ENCODE measurements at regions not wholly inside any gene's neighbourhood (a gene's known extent, or its start where the extent isn't known, plus 50 kb on each side); places are given as distances from the start of the nearest gene placed in this dataset.
"Not testable (repeated sequence)": the region's sequence is repeated elsewhere in the genome, so short reads cannot be mapped to it uniquely, and the experiment has no call there.

DNA sequence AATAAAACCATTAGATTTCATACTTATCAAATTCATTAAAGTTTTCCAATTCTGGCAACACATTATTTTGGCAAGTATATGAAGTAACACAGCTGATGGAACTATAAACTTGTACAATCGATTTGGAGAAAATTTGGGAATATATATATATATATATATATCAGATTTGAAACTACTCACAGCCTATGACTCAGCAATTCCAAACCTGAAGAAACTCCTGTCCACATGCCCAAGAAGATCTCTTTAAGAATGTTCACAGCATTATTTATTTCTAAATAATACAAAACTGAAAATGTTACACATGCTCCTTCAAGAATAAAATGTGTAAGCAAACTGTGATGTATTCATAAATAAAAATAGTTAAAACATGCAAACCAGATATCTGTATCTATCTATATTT, 270.1 kb downstream of the TFAP2A start:
- FAIRE-seq (no peak), DNase-seq (ENCODE audit: extremely low spot score, insufficient read length, low read depth) (no peak)

DNA sequence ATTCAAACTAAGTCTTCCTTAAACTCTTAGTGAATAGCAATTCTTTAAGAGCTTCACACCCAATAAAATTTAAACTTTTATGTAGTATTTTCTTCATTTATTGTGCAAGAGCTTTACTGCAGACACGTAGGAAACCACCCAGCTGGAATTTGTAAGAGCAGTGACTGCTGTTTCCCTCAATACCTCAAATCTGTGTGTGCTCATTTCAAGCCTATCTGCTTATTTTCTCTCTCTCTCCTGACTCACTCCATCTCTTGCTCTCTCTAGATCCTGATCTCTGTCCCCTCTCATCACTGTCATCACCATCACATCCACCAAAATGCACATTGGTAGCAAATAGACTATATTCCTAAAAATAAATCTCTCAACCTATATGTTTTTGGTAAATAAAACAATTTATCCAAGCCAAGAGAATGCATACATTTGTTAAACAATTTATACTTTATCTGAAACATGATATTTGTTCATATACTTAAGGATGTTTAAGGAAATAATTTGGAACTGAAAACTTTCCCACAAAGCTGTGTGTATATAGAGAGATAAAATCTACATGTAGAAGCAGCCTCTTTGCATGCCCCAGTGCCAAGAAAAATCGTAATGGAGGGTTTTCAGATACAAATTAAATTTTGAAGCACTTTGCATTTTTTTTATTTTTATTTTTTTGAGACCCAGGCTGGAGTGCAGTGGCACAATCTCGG, 273.0 kb downstream of the TFAP2A start:
- DNase-seq (ENCODE audit: extremely low spot score, insufficient read length, low read depth), result no peak
- no peak for FAIRE-seq

DNA sequence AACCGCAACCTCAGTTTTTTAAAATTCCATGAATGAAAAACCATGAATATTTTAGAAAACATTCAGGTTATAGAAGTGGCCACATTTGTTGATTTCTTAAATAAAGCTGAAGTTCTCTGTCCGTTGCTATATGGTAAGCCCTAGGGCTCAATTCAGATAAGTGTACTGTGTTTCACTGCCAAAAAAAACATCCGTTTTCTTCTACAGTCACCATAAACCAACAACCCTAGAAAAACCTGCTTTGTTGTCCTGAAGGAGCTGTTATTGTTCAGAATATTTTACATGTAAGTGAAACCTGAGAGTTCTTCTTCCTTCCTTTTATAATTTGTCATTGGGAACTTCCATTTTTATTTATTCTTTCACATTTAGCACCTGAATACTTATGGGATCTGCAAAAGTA, 274.1 kb downstream of the TFAP2A start:
- DNase-seq (ENCODE audit: extremely low spot score, insufficient read length, low read depth) (no peak), FAIRE-seq (no peak)

DNA sequence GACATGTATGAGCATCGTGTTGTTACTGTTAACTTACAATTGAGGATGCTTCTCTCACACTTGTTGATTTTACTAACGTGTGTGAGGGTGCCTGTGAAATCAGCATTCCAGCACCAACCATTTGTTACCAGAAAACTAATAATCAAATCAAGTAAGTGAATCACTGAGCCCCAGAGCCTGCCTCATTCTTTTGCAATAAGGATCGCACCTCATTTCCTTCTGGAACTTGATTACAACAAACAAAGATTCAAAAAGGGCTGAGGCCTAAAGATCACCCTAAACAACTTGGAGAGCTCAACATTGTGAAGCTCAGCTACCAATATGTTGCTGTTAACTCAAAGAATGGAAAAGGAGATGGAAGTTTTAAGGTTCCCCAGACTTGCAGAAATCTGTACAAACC, 274.7 kb downstream of the TFAP2A start:
- no peak for DNase-seq (ENCODE audit: extremely low spot score, insufficient read length, low read depth)
- no peak for FAIRE-seq

DNA sequence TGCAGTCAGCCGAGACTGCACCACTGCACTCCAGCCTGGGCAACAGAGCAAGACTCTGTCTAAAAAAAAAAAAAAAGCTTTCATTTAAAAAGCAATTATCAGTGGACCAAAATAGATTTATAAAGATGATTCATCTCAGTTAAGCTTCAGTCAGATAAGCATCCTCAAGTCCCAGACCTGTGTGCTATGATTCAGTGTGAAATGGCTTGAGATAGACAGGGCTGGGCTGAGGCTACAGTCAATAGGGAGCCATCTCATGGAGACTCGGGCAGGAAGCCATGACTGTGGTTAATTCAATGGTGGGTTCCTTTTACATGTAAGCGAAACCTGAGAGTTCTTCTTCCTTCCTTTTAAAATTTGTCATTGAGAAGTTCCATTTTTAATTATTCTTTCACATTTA, 276.0 kb downstream of the TFAP2A start:
- no peak for FAIRE-seq
- no peak for DNase-seq (ENCODE audit: extremely low spot score, insufficient read length, low read depth)

DNA sequence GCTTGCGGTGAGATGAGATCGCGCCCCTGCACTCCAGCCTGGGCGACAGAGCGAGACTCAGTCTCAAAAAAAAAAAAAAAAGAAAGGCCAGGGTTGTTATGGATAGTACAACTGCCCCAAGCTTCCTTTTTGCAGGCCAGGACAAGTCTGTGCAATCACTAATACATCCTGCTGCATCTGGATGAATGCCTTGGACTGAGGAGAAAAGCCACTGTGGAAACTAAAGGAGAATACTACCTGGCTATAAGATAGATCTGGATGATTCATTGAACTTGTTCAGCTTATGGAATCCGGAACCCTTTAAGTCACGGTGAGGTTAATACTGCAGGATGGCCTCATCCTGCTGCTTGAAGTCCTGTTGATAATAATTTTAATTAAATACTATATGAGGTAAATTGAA, 278.2 kb downstream of the TFAP2A start:
- FAIRE-seq (no peak), DNase-seq (ENCODE audit: extremely low spot score, insufficient read length, low read depth) (no peak)

DNA sequence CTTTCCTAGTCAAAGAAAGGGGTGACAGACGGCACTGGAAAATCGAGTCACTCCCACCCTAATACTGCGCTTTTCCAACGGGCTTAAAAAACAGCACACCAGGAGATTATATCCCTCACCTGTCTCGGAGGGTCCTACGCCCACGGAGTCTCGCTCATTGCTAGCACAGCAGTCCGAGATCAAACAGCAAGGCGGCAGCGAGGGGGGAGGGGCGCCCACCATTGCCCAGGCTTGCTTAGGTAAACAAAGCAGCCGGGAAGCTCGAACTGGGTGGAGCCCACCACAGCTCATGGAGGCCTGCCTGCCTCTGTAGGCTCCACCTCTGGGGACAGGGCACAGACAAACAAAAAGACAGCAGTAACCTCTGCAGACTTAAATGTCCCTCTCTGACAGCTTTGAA, 280.7 kb downstream of the TFAP2A start:
- DNase-seq (ENCODE audit: extremely low spot score, insufficient read length, low read depth); FAIRE-seq: not testable (repeated sequence)

DNA sequence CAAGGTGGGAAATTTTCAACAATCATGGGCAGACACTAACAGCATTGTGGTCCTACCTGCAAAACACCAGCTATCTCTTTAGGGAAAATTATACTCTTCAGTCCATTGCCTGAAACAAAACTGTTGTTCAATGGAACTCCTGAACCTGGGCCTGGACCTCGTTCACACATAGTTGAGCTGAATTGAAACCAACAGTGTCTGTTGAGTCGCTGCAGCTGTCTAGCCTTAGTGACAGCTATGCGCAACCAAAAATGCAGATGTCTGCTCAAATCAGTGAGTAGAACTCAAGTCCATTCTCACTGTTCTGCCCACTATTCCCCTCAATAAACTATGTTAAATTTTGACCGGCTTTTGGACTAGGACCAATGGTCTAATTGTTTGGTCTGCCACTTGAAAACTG, 286.2 kb downstream of the TFAP2A start:
- FAIRE-seq, result no peak

DNA sequence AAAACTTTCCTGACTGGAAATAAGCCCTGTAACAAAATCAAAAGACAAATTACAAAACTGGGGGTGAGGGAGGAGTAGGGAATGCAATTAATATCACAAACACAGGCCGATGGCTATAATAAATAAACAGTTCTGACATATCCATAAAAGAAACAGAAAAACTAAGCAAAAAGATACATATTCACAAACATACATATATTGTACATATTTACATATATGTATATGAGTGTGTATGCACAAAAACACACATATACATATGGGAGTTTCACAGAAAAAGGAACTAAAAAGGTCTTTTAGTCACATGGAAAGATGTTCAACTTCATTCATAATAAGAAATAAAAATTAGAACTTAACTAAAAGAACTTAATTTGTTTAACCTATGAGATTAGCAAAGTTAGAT, 292.7 kb downstream of the TFAP2A start:
- no peak for DNase-seq (ENCODE audit: extremely low spot score, insufficient read length, low read depth)
- FAIRE-seq, result no peak

More for the DNA sequence above, 286.2 kb downstream of the TFAP2A start:
- no peak for DNase-seq (ENCODE audit: extremely low spot score, insufficient read length, low read depth)

DNA sequence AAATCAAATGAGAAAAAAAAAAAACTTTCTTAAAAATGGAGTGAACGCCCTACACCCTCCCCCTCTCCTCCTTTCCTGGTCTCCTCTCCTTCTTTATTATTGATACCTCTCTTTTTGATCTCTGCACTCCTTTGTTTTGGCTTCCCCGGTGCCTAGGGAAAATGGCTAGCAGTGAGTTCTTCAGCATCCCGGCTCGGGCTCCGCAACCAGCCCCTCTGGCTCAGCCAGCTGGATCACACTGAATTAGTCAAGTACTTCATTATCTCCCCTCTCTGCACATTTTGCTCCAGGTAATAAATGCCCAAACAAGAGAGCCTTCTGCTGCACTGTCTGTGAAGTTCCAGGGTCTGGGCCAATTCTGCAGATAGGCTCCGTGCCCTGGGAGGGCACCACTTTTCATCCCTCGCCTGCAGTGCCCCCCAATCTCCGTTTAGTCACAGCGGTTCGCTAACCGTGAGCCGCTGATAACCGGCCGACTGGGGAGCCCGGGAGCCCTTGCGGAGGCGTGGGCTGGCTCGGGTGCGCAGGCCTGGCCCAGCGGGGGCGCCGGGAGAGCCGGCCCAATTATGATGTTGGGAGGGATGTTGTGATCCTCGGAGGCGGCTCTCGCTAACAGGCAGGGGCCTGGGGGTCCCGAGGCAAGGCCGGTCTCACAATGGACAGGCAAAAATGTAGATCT, 301.9 kb downstream of the TFAP2A start:
- FAIRE-seq, result no peak
- DNase-seq (ENCODE audit: extremely low spot score, insufficient read length, low read depth), result no peak

DNA sequence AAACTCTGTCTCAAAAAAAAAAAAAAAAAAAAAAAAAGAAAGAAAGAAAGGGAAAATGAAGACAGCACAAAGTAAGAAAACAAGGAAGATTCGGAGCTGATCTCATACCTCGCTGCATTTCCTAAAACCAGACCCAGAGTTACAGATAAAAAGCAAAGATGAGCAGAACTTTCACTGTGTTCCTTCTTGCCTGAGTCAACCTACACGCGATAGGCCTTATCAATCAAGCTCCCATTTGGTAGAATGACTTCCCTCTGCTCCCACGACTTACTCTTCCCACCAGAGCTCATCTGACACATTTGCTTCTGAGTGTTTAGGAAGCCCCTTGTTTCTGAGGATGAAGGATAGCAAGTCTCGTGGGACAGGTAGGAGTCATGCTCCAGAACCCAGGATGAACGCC, 302.9 kb downstream of the TFAP2A start:
- no peak for FAIRE-seq
- no peak for DNase-seq (ENCODE audit: extremely low spot score, insufficient read length, low read depth)

DNA sequence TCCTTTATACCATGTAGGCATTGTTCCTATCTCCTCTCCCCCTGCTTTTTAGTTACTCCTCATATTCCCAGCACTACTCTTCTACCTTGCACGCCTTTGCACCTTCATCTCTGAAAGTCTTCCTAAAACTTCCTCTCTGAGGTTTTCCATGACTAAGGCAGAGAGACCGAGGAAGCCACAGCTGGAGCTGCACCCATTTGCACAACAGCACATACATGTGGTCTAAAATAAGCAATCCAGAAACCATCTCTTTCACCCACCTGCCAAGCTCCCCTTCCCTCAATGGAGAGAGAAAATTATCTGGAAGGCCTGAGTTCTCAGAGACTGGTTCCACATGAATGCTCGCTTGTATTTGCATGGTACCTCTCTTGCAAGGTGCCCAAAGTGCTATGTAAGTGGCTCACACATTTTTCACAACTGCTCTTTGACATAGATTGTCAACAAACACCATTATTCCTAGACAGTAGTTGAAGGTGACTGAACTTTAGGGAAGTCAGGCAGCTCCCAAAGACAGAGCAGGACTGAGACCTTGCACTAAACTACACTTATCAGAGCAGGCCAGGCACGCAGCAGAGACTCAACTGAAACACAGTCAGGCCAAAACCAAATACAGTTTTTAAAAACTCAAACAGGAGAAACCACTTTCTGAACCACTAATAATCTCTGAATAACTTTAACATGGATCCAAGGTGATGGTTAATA, 313.2 kb downstream of the TFAP2A start:
- FAIRE-seq (no peak), DNase-seq (ENCODE audit: extremely low spot score, insufficient read length, low read depth) (no peak)

DNA sequence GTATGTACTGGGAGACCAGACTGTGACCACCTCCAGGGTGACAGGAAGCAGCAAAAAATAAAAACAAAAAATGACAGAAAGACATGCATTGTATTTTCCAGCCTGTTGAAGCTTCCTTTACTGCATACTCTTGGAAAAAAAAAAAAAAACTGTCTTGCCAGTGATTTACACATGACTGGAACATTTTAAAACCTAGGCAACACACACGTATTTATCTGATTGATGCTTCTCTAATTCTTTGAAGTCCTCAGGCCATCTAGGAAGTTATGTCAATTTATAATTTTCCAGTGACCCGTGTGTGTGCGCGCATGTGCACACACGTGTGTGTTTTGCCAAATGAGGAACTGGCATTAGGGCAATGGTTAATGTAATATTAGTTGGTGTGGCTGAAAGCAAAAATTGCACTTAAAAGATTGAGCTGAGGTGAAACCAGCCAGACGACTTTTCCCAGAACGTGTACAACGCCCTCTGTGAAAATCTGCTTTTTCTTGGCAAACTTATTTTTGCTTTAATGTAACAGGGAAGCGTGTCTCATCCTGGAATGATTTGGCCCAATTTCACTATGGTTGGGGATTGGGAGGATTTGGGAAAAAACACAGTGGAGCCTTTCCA, 315.2 kb downstream of the TFAP2A start:
- DNase-seq (ENCODE audit: extremely low spot score, insufficient read length, low read depth) (no peak), FAIRE-seq (no peak)

DNA sequence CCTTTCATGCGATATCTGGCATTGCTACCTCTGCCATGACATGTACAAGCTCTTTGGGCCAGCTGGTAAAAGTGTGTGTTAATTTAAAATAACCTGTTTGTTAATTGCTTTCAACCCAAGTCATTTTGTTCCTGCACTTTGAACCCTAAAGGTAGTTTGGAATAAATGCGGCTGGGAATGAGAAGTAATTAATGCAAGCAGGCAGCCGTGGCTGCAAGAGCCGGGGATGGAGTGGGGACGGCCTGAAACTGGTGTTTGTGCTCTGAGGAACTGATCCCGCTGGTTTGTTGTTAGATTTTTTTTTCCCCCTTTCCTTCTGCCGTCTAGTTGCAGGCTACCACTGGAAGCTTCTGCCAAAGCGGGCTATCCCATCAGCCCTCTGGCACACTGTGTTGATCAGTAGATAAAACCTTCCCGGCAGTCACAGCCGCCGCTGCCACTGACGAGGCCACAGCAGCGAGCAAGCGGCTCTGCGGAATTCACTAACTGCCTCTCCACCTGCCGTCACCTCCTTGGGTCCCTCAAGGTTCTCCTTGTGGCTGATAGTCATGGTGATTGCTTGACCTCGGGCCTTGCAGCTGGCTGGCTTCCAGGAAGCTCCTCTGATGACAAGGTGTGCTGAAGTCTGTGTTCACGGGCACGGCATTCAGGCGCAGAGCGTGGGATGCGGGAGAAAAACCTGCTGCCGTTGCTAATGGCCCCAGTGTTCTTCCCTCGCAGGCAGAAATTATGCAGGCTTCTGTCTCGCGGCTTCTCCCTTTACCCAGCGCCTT, 315.9 kb downstream of the TFAP2A start:
- DNase-seq (ENCODE audit: extremely low spot score, insufficient read length, low read depth) (no peak), FAIRE-seq (no peak)

DNA sequence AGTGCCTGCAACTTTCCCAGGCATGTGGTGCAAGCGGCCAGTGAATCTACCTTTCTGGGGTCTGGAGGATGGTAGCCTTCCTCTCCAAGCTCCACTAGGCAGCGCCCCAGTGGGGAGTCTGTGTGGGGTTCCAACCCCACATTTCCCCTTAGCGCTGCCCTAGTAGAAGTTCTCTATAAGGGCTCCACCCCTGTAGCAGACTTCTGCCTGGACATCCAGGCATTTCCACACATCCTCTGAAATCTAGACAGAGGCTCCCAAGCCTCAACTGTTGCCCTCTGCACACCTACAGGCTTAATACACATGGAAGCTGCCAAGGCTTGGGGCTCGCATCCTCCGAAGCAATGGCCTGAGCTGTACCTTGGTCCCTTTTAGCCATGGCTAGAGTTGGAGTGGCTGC, 321.6 kb downstream of the TFAP2A start:
- DNase-seq (ENCODE audit: extremely low spot score, insufficient read length, low read depth) (no peak), FAIRE-seq (no peak)

DNA sequence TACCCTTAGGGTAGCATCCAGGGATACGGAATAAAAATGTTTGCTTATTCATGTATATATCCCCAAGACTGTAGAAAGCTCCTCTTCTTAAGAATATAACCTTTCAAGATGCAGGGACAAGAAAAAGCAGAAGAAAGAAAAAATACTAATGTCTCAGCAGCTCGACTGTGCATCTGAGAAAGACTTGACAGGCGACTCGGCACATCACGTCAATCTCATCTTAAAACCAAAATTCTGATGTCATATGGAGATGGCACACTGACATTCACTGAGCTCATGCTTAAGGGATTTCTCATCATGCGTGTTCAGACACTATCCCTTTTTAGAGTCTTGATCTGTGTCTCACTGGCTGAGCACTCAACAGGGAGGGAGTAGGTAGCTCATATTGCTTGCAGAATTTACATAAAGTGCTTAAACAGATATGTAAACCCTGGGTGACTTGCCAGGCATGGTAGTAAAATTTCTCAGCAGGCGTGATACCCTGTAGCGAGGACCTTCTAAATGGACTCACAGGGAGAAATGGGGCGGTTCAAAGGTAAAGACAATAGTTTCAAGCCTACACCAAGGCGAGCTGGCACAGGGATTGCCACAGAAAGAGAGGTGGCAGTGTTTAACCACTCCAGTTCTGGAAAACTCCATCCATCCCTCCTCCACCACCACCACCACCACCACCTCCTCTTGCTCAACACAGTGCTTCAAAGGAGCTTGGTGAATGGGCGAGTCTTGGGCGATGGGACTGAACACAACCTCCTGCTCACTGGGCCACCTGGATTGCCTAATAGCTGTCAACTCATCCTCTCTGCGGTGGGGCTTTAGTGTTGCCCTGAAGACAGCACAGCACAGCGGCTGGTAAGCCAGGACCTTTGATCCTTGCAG, 330.5 kb downstream of the TFAP2A start:
- no peak for DNase-seq (ENCODE audit: extremely low spot score, insufficient read length, low read depth)
- no peak for FAIRE-seq

DNA sequence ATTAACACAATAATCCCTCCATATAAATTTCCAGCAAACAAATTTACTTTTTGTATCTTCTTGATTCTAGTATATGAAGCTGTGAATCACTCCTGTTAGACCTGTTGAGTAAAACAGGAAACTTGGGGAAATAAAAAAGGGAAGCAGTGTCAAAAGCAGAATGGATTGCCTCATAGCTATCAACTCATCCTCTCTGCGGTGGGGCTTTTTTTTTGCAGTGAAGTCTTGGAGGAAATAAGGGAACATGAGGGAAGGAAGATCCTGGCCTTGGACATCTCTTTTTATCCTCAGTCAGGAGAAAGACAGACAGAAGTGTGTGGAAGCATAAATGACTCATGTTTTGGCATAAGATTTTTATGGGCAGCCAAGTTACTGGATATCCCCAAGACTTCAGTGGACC, 332.5 kb downstream of the TFAP2A start:
- FAIRE-seq (no peak), DNase-seq (ENCODE audit: extremely low spot score, insufficient read length, low read depth) (no peak)

DNA sequence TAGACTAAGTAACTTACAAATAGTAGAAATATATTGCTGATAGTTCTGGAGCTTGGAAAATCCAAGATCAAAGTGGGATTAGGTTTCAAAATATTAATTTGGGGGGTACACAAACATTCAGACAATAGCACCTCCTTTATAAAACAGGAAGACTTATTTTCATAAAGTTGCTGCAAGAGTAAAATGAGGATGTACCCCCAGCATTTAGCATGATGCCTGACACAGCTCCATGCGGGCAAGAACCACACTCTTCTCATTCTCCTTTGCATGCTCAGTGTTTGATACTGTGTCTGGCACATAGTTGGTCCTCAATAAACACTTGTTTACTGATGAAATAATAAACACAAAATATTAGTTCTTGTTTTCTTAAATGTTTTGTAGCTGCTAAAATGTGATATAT, 332.9 kb downstream of the TFAP2A start:
- DNase-seq (ENCODE audit: extremely low spot score, insufficient read length, low read depth) (no peak), FAIRE-seq (no peak)

DNA sequence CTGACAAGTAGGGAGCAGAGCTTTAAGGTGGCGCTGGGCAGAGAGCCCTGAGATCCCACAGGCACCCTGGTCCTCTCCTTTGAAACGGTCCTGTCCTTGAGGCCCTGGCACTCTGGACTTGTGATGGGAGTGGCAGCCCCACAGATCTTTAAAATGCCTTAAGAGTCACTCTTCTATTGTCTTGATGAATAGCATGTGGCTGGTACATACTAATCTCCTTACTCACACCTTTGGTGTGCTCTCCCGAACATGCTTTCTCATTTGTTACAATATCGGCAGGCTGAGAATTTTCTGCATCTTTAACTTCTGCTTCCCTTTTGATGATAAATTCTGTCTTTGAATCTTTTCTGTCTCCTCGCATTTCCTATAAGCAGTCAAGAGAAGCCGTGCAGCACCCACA, 333.8 kb downstream of the TFAP2A start:
- no peak for DNase-seq (ENCODE audit: extremely low spot score, insufficient read length, low read depth)
- FAIRE-seq, result no peak

Data from GM18507 (cell line).